AG20443 (cell line): ENCODE measurements at regions not wholly inside any gene's neighbourhood (a gene's known extent, or its start where the extent isn't known, plus 50 kb on each side); places are given as distances from the start of the nearest gene placed in this dataset.

ENCODE experiments used
- DNase-seq: peaks from one replicate; pipeline ENCODE4 v3.0.0; 2012; ENCODE audit warnings: low spot score, mixed read lengths

- no peak for DNase-seq
These were observed 102.0 kb upstream of the USP38 start for GRCh38 chr4:143082701-143083100.

- no peak for DNase-seq
These were observed 100.8 kb upstream of the USP38 start for GRCh38 chr4:143083756-143084472.

- DNase-seq: no peak
These were observed 100.2 kb upstream of the USP38 start for GRCh38 chr4:143084566-143084965.

- DNase-seq: no peak
These were observed 99.5 kb upstream of the USP38 start for GRCh38 chr4:143085224-143085623.

GRCh38 chr4:143085659-143086058 lies 99.1 kb upstream of the USP38 start:
- DNase-seq: no peak

GRCh38 chr4:143089291-143089690 lies 95.4 kb upstream of the USP38 start:
- no peak for DNase-seq

- DNase-seq: no peak
These were observed 94.9 kb upstream of the USP38 start for GRCh38 chr4:143089847-143090246.

- DNase-seq: no peak
These were observed 92.9 kb upstream of the USP38 start for GRCh38 chr4:143091862-143092261.

GRCh38 chr4:143095447-143095846 lies 89.3 kb upstream of the USP38 start:
- DNase-seq: no peak

- DNase-seq: no peak
These were observed 87.0 kb upstream of the USP38 start for GRCh38 chr4:143097751-143098150.

GRCh38 chr4:143099693-143100092 lies 85.0 kb upstream of the USP38 start:
- no peak for DNase-seq

- no peak for DNase-seq
These were observed 75.3 kb upstream of the USP38 start for GRCh38 chr4:143109376-143109775.

GRCh38 chr4:143118663-143119062 lies 66.1 kb upstream of the USP38 start:
- DNase-seq: no peak

GRCh38 chr4:143127621-143128020 lies 57.1 kb upstream of the USP38 start:
- DNase-seq: no peak

GRCh38 chr4:143133977-143134376 lies 50.7 kb upstream of the USP38 start:
- DNase-seq: no peak
